A673 (cell line): ENCODE measurements at regions not wholly inside any gene's neighbourhood (a gene's known extent, or its start where the extent isn't known, plus 50 kb on each side); places are given as distances from the start of the nearest gene placed in this dataset.

Source experiments
- BruUV-seq: library from RNA; stranded (reverse); fragments of 400-500 nt; replicated peaks from 2 replicates; lab custom pipeline; 2021; lab: Mats Ljungman, UMichigan
- CTCF ChIA-PET: fragments of 300-600 bp; sonication (Branson Sonifier 250); formaldehyde crosslinking; loops from one replicate; lab custom pipeline; 2022; ENCODE audit warnings: antibody characterized with exemption; lab: Charles Lee
- POLR2A ChIA-PET: fragments of 300-600 bp; sonication (Branson Sonifier 250); formaldehyde crosslinking; loops from one replicate; lab custom pipeline; 2022; ENCODE audit warnings: antibody characterized with exemption; ENCODE audit not compliant: low non-redundant PET; lab: Charles Lee
- DNase-seq: peaks from one replicate; pipeline ENCODE4 v3.0.0-alpha.2; 2015; ENCODE audit warnings: low spot score
- H3K27ac ChIP-seq: fragments of 200-600 bp; sonication (generic); 2 replicates; pipeline ENCODE4 v1.5.1; 2016; ENCODE audit warnings: mixed run types, low read depth, mild to moderate bottlenecking, mixed read lengths, antibody characterized with exemption, low read length; ENCODE audit not compliant: poor library complexity, severe bottlenecking
- H3K27me3 ChIP-seq: fragments of 200-600 bp; sonication (generic); replicated peaks from 2 replicates; pipeline ENCODE4 v1.6.1; 2017; ENCODE audit warnings: mixed run types, low read depth, mild to moderate bottlenecking, mixed read lengths, antibody characterized with exemption, low read length; ENCODE audit not compliant: insufficient read depth, poor library complexity
- H3K36me3 ChIP-seq: fragments of 200-600 bp; sonication (generic); 2 replicates; pipeline ENCODE4 v1.6.1; 2016; ENCODE audit warnings: mixed run types, mild to moderate bottlenecking, mixed read lengths, antibody characterized with exemption, low read length; ENCODE audit not compliant: insufficient read depth, poor library complexity, severe bottlenecking
- H3K4me1 ChIP-seq: fragments of 200-600 bp; sonication (generic); 2 replicates; pipeline ENCODE4 v1.6.1; 2017; ENCODE audit warnings: mixed run types, mild to moderate bottlenecking, mixed read lengths, antibody characterized with exemption, low read length; ENCODE audit not compliant: insufficient read depth, poor library complexity, severe bottlenecking
- H3K4me3 ChIP-seq: fragments of 200-600 bp; sonication (generic); 2 replicates; pipeline ENCODE4 v1.5.1; 2016; ENCODE audit warnings: low read depth, mixed run types, mild to moderate bottlenecking, mixed read lengths, low read length; ENCODE audit not compliant: poor library complexity, severe bottlenecking
- H3K9me3 ChIP-seq: fragments of 200-600 bp; sonication (generic); 2 replicates; pipeline ENCODE4 v1.6.1; 2016; ENCODE audit warnings: mixed run types, low read depth, mild to moderate bottlenecking, mixed read lengths, antibody characterized with exemption, low read length; ENCODE audit not compliant: poor library complexity, severe bottlenecking
- CTCF ChIP-seq: fragments of 300-800, 200-600 bp; sonication (generic); conservative IDR thresholded peaks from 2 replicates; pipeline ENCODE4 v1.5.1; 2017; ENCODE audit warnings: low read depth, mild to moderate bottlenecking, antibody characterized with exemption, low read length, moderate library complexity, mixed read lengths
- EZH2 ChIP-seq: fragments of 200-600 bp; sonication (generic); IDR thresholded peaks from 2 replicates; pipeline ENCODE4 v1.6.1; 2017; ENCODE audit warnings: borderline replicate concordance, low read depth, mild to moderate bottlenecking, mixed read lengths, antibody characterized with exemption, low read length; ENCODE audit not compliant: poor library complexity, severe bottlenecking
- intact Hi-C: fragments of 100-400 bp; cut with micrococcal nuclease; formaldehyde crosslinking; loops from one replicate; pipeline ENCODE4 v1.10.0; 2022; ENCODE audit not compliant: unreplicated experiment

- intact Hi-C loops = no loop called here
- Histone ChIP-seq H3K27ac (no peak overlapping the region), H3K36me3 (no peaks in the 10 kb centered on the region), H3K4me1 (no peaks in the 10 kb centered on the region), H3K27me3 (peaks cover 2% of the 10 kb centered on the region), H3K9me3 (no peaks in the 10 kb centered on the region), H3K4me3 (no peak overlapping the region)
- BruUV-seq = no TSS peak
- TF ChIP-seq EZH2 (no peak), CTCF (no peak)
- no peak for DNase-seq
- POLR2A ChIA-PET = no interaction called here
- CTCF ChIA-PET = no interaction called here
These were observed 363.5 kb upstream of the KLHL29 start for GRCh38 chr2:23021311-23022120.

- ChIA-PET CTCF (no interaction called here), POLR2A (no interaction called here)
- Histone ChIP-seq H3K27ac (no peak overlapping the region), H3K4me1 (no peaks in the 10 kb centered on the region), H3K4me3 (no peak overlapping the region), H3K27me3 (peaks cover 5% of the 10 kb centered on the region), H3K9me3 (no peaks in the 10 kb centered on the region), H3K36me3 (no peaks in the 10 kb centered on the region)
- intact Hi-C loops = no loop called here
- no peak for DNase-seq
- BruUV-seq = no TSS peak
- no peak for TF ChIP-seq EZH2
- TF ChIP-seq CTCF = no peak
These were observed 361.3 kb upstream of the KLHL29 start for GRCh38 chr2:23023722-23024121.

GRCh38 chr2:23026671-23027070 lies 358.3 kb upstream of the KLHL29 start:
- intact Hi-C loops = no loop called here
- BruUV-seq = no TSS peak
- Histone ChIP-seq H3K4me3 (no peak overlapping the region), H3K36me3 (no peaks in the 10 kb centered on the region), H3K27ac (no peak overlapping the region), H3K27me3 (peaks cover 18% of the 10 kb centered on the region), H3K4me1 (no peaks in the 10 kb centered on the region), H3K9me3 (no peaks in the 10 kb centered on the region)
- DNase-seq = no peak
- POLR2A ChIA-PET = no interaction called here
- TF ChIP-seq CTCF (no peak), EZH2 (no peak)
- CTCF ChIA-PET = no interaction called here
